ENCODE measurements at regions not wholly inside any gene's neighbourhood (a gene's known extent, or its start where the extent isn't known, plus 50 kb on each side); places are given as distances from the start of the nearest gene placed in this dataset.

- H3K18ac ChIP-seq (ENCODE audit: insufficient read length, low read depth, low read length) = no peak overlapping the region
- no peak overlapping the region for H4K8ac ChIP-seq (replicated peaks; ENCODE audit: insufficient read length, low read depth, low read length)
- DNase-seq = no peak
- no peak overlapping the region for H2BK12ac ChIP-seq (ENCODE audit: insufficient read length, low read depth, low read length)
- TF ChIP-seq CTCF (conservative IDR thresholded peaks at IDR 0.05) = no peak
- H3K79me1 ChIP-seq (ENCODE audit: insufficient read depth, low read depth, low read length, poor library complexity, severe bottlenecking) = no peaks in the 10 kb centered on the region
- Mint-ChIP-seq H3K9me3 (no peaks in the 10 kb centered on the region), H3K27me3 (ENCODE audit: low read depth) (peaks cover 5% of the 10 kb centered on the region), H3K36me3 (ENCODE audit: insufficient read depth in 1 of 3, low read depth in 3 of 3) (no peaks in the 10 kb centered on the region), H3K27ac (no peak overlapping the region), H3K4me1 (peaks cover 15 to 31% of the 10 kb centered on the region in 2 experiments), H3K4me3 (no peak overlapping the region)
- no peak overlapping the region for H4K5ac ChIP-seq (ENCODE audit: insufficient read length, low read depth, low read length)
- peaks cover 8% of the 10 kb centered on the region; the same call in 1 of the 2 replicates for H3K4me1 ChIP-seq (ENCODE audit: insufficient read depth, low read length)
- H3K79me2 ChIP-seq (ENCODE audit: insufficient read depth, low read length) = no peaks in the 10 kb centered on the region
- H2BK20ac ChIP-seq (ENCODE audit: low read depth, low read length, poor library complexity, severe bottlenecking) = no peak overlapping the region
- H3K56ac ChIP-seq (ENCODE audit: insufficient read length, low read depth, low read length) = no peak overlapping the region
- no peak overlapping the region for H3T11ph ChIP-seq (ENCODE audit: low read length)
- H4K91ac ChIP-seq (ENCODE audit: insufficient read length, low read depth, low read length) = no peak overlapping the region
- no peak overlapping the region for H2AFZ ChIP-seq (ENCODE audit: low read length)
- no peak overlapping the region for H3K23ac ChIP-seq (ENCODE audit: insufficient read length, low read depth, low read length)
- H3K27me3 ChIP-seq (ENCODE audit: insufficient read depth, low read length) = no peaks in the 10 kb centered on the region
- H3K4ac ChIP-seq (ENCODE audit: low read depth, low read length) = no peak overlapping the region
- H2BK5ac ChIP-seq (ENCODE audit: insufficient read length, low read length) = no peak overlapping the region
- no peaks in the 10 kb centered on the region for H3K9me3 ChIP-seq (ENCODE audit: control insufficient read depth, low read depth, low read length)
- no CpG with 5 or more reads among the region's 5 CpGs for WGBS (ENCODE audit: extremely low coverage, insufficient read length, low lambda C conversion rate)
- H3K9ac ChIP-seq (ENCODE audit: extremely low read depth, insufficient read length, low read length) = no peak overlapping the region
- no peaks in the 10 kb centered on the region for H3K23me2 ChIP-seq (ENCODE audit: insufficient read length, low read depth, low read length, poor library complexity, severe bottlenecking)
- no peak overlapping the region for H3K27ac ChIP-seq (ENCODE audit: insufficient read length, low read depth, low read length)
- no peak overlapping the region for H2BK120ac ChIP-seq (ENCODE audit: low read depth, low read length, poor library complexity, severe bottlenecking)
- no peak overlapping the region for H2BK15ac ChIP-seq (ENCODE audit: low read depth, low read length)
- H2AK5ac ChIP-seq (ENCODE audit: insufficient read length, low read length) = no peak overlapping the region
- no peaks in the 10 kb centered on the region for H4K20me1 ChIP-seq (ENCODE audit: control insufficient read depth, insufficient read depth, insufficient read length)
- no peak overlapping the region for H3K4me2 ChIP-seq (ENCODE audit: insufficient read depth, insufficient read length, low read length)
- H3K14ac ChIP-seq (ENCODE audit: insufficient read depth, low read length) = no peak overlapping the region
Observed at GRCh38 chr1:163535401-163535800, 213.6 kb downstream of the NUF2 start.
